ENCODE measurements at regions not wholly inside any gene's neighbourhood (a gene's known extent, or its start where the extent isn't known, plus 50 kb on each side); places are given as distances from the start of the nearest gene placed in this dataset.

DNA sequence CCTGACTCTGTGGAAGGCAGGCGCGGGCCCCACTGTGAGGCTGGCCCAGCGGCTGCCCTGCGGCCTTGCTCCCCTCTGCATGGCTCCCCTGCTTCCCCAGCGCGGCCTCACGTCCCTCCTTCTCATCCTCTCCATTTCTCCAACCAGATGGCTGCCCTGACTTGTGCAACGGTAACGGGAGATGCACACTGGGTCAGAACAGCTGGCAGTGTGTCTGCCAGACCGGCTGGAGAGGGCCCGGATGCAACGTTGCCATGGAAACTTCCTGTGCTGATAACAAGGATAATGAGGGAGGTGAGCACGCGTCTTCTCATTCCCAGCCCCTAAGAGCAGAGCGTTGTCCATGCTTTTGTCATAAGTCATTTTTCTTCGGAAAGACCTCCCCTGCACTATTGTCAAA lies 129.0 kb upstream of the WWC1 start:
- no peak for TF ChIP-seq CTCF (IDR thresholded peaks at IDR 0.05; ENCODE audit: low read depth, low read length, missing input control)
- TF ChIP-seq, protein P1, sequence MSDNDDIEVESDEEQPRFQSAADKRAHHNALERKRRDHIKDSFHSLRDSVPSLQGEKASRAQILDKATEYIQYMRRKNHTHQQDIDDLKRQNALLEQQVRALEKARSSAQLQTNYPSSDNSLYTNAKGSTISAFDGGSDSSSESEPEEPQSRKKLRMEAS (IDR thresholded peaks at IDR 0.05) = no peak
- TF ChIP-seq HNF4G (IDR thresholded peaks at IDR 0.05) = no peak
- TF ChIP-seq SP1 (IDR thresholded peaks at IDR 0.05) = no peak
- no peak for TF ChIP-seq FOXA1 (IDR thresholded peaks at IDR 0.05)
- no peak for TF ChIP-seq RAD21 (IDR thresholded peaks at IDR 0.05)
- TF ChIP-seq GABPA (IDR thresholded peaks at IDR 0.05 in 1 of 2, conservative IDR thresholded peaks at IDR 0.05 in 1 of 2) = no peak
- no peak for TF ChIP-seq YY1 (IDR thresholded peaks at IDR 0.05)
- TF ChIP-seq ATF3 (IDR thresholded peaks at IDR 0.05) = no peak
- no peak for TF ChIP-seq REST (IDR thresholded peaks at IDR 0.05)
- TF ChIP-seq EGR1 (IDR thresholded peaks at IDR 0.05; ENCODE audit: low read depth in 2 of 2) = no peak
- no peak for TF ChIP-seq JUND (IDR thresholded peaks at IDR 0.05)

Measured in liver (tissue), 3 donors.